ENCODE measurements at regions not wholly inside any gene's neighbourhood (a gene's known extent, or its start where the extent isn't known, plus 50 kb on each side); places are given as distances from the start of the nearest gene placed in this dataset.

DNA sequence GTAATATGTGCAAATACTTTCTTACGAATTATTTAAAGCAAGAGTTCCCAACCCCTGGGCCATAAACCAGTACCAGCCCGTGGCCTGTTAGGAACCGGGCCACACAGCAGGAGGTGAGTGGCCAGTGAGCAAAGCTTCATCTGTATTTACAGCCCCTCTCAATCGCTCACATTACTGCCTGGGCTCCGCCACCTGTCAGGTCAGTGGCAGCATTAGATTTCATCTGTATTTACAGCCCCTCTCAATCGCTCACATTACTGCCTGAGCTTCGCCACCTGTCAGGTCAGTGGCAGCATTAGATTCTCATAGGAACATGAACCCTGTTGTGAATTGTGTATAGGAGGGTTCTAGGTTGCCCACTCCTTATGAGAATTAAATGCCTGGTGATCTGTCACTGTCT lies 142.0 kb downstream of the RNASET2 start:
- TF ChIP-seq, protein P1, sequence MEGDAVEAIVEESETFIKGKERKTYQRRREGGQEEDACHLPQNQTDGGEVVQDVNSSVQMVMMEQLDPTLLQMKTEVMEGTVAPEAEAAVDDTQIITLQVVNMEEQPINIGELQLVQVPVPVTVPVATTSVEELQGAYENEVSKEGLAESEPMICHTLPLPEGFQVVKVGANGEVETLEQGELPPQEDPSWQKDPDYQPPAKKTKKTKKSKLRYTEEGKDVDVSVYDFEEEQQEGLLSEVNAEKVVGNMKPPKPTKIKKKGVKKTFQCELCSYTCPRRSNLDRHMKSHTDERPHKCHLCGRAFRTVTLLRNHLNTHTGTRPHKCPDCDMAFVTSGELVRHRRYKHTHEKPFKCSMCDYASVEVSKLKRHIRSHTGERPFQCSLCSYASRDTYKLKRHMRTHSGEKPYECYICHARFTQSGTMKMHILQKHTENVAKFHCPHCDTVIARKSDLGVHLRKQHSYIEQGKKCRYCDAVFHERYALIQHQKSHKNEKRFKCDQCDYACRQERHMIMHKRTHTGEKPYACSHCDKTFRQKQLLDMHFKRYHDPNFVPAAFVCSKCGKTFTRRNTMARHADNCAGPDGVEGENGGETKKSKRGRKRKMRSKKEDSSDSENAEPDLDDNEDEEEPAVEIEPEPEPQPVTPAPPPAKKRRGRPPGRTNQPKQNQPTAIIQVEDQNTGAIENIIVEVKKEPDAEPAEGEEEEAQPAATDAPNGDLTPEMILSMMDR (IDR thresholded peaks at IDR 0.05) = no peak
- no peak for TF ChIP-seq POLR2A (IDR thresholded peaks at IDR 0.05)
